WTC11 (cell line): ENCODE measurements at regions not wholly inside any gene's neighbourhood (a gene's known extent, or its start where the extent isn't known, plus 50 kb on each side); places are given as distances from the start of the nearest gene placed in this dataset.

Experiments
- ATAC-seq: fragments of 200-7000 bp; cut with Tn5 transposase; 2 replicates; pipeline ENCODE4 v1.10.0; 2021; ENCODE audit warnings: mild to moderate bottlenecking, moderate library complexity
- CTCF ChIA-PET: fragments of 300-600 bp; sonication (Branson Sonifier 250); formaldehyde crosslinking; loops from one replicate; lab custom pipeline; 2021; ENCODE audit warnings: antibody characterized with exemption; lab: Charles Lee
- POLR2A ChIA-PET: fragments of 350-600 bp; sonication (Branson Sonifier 250); formaldehyde crosslinking; loops from one replicate; lab custom pipeline; 2021; ENCODE audit warnings: antibody characterized with exemption; lab: Charles Lee
- DNase-seq: peaks from one replicate; pipeline ENCODE4 v3.0.0; 2021; ENCODE audit warnings: low spot score
- H3K27ac Mint-ChIP-seq: 2 replicates; pipeline ENCODE4 v1.8.0; 2021; ENCODE audit warnings: mixed read lengths
- H3K27me3 Mint-ChIP-seq: 2 replicates; pipeline ENCODE4 v1.8.0; 2021; ENCODE audit warnings: low read depth, mild to moderate bottlenecking, moderate library complexity, mixed read lengths
- H3K36me3 Mint-ChIP-seq: 2 replicates; pipeline ENCODE4 v1.8.0; 2021; ENCODE audit warnings: mixed read lengths
- H3K4me1 Mint-ChIP-seq: 2 replicates; pipeline ENCODE4 v1.8.0; 2022; ENCODE audit warnings: mixed read lengths
- H3K4me3 Mint-ChIP-seq: 2 replicates; pipeline ENCODE4 v1.8.0; 2021; ENCODE audit warnings: mild to moderate bottlenecking, moderate library complexity, mixed read lengths
- H3K9me3 Mint-ChIP-seq: 2 replicates; pipeline ENCODE4 v1.8.0; 2021; ENCODE audit warnings: mixed read lengths
- ATF6 ChIP-seq: sonication (generic); formaldehyde crosslinking; IDR thresholded peaks from 2 replicates; pipeline ENCODE4 v1.8.1; 2023; ENCODE audit warnings: mild to moderate bottlenecking, missing genetic modification reagents
- CREM ChIP-seq: sonication (generic); formaldehyde crosslinking; IDR thresholded peaks from 2 replicates; pipeline ENCODE4 v1.8.1; 2022; ENCODE audit warnings: mild to moderate bottlenecking, missing genetic modification reagents, moderate library complexity
- ELF4 ChIP-seq: sonication (generic); formaldehyde crosslinking; IDR thresholded peaks from 2 replicates; pipeline ENCODE4 v1.8.1; 2022; ENCODE audit warnings: low read depth, mild to moderate bottlenecking, moderate library complexity, missing genetic modification reagents
- ERG ChIP-seq: fragments of 250-450 bp; sonication (Bioruptor Pico); IDR thresholded peaks from 2 replicates; pipeline ENCODE4 v1.8.0; 2021; ENCODE audit warnings: mild to moderate bottlenecking
- FOXJ3 ChIP-seq: sonication (generic); formaldehyde crosslinking; IDR thresholded peaks from 2 replicates; pipeline ENCODE4 v1.9.0; 2021; ENCODE audit warnings: missing genetic modification reagents, mild to moderate bottlenecking, borderline replicate concordance
- GABPB1 ChIP-seq: sonication (generic); formaldehyde crosslinking; IDR thresholded peaks from 2 replicates; pipeline ENCODE4 v1.8.1; 2023; ENCODE audit warnings: mild to moderate bottlenecking, missing genetic modification reagents
- GTF2I ChIP-seq: fragments of 250-450 bp; sonication (Bioruptor Pico); conservative IDR thresholded peaks from 2 replicates; pipeline ENCODE4 v1.4.0; 2021; ENCODE audit warnings: mild to moderate bottlenecking
- HMGA2 ChIP-seq: fragments of 250-450 bp; sonication (Bioruptor Pico); IDR thresholded peaks from 2 replicates; pipeline ENCODE4 v1.4.0; 2021; ENCODE audit warnings: mild to moderate bottlenecking, moderate library complexity
- IRF2 ChIP-seq: sonication (generic); formaldehyde crosslinking; IDR thresholded peaks from 2 replicates; pipeline ENCODE4 v1.8.0; 2022; ENCODE audit warnings: low read depth, missing genetic modification reagents, borderline replicate concordance
- KAT7 ChIP-seq: sonication (generic); formaldehyde crosslinking; IDR thresholded peaks from 2 replicates; pipeline ENCODE4 v1.8.1; 2023; ENCODE audit warnings: missing genetic modification reagents, mild to moderate bottlenecking, borderline replicate concordance
- MLX ChIP-seq: sonication (generic); formaldehyde crosslinking; IDR thresholded peaks from 2 replicates; pipeline ENCODE4 v1.8.1; 2023; ENCODE audit warnings: mild to moderate bottlenecking, missing genetic modification reagents, moderate library complexity
- MYBL2 ChIP-seq: sonication (generic); formaldehyde crosslinking; IDR thresholded peaks from 2 replicates; pipeline ENCODE4 v1.8.1; 2023; ENCODE audit warnings: mild to moderate bottlenecking, moderate library complexity, missing genetic modification reagents
- PRDM15 ChIP-seq: sonication (generic); formaldehyde crosslinking; IDR thresholded peaks from 2 replicates; pipeline ENCODE4 v1.8.0; 2022; ENCODE audit warnings: missing genetic modification reagents
- PRRX2 ChIP-seq: fragments of 250-450 bp; sonication (Bioruptor Pico); IDR thresholded peaks from 2 replicates; pipeline ENCODE4 v1.8.0; 2021; ENCODE audit warnings: mild to moderate bottlenecking
- SMAD4 ChIP-seq: sonication (generic); formaldehyde crosslinking; IDR thresholded peaks from 2 replicates; pipeline ENCODE4 v1.8.0; 2022; ENCODE audit warnings: mild to moderate bottlenecking, missing genetic modification reagents
- TCF7 ChIP-seq: sonication (generic); formaldehyde crosslinking; IDR thresholded peaks from 2 replicates; pipeline ENCODE4 v1.8.0; 2022; ENCODE audit warnings: mild to moderate bottlenecking, low read depth, missing genetic modification reagents, moderate library complexity
- USF1 ChIP-seq: sonication (generic); formaldehyde crosslinking; IDR thresholded peaks from 2 replicates; pipeline ENCODE4 v1.8.0; 2022; ENCODE audit warnings: mild to moderate bottlenecking, missing genetic modification reagents
- ZNF138 ChIP-seq: sonication (generic); formaldehyde crosslinking; conservative IDR thresholded peaks from 2 replicates; pipeline ENCODE4 v1.8.1; 2022; ENCODE audit warnings: mild to moderate bottlenecking, moderate library complexity, missing genetic modification reagents
- ZNF423 ChIP-seq: fragments of 250-450 bp; sonication (Bioruptor Pico); IDR thresholded peaks from 2 replicates; pipeline ENCODE4 v2.1.2; 2022; ENCODE audit warnings: mild to moderate bottlenecking, moderate library complexity
- ZSCAN18 ChIP-seq: fragments of 250-450 bp; sonication (Bioruptor Pico); IDR thresholded peaks from 2 replicates; pipeline ENCODE4 v2.1.2; 2022; ENCODE audit warnings: mild to moderate bottlenecking, moderate library complexity

GRCh38 chr6:90387826-90388225 lies 91.2 kb upstream of the BACH2 start (continued):
- TF ChIP-seq MYBL2 (CRISPR knock-in tag) (no peak), ZNF138 (CRISPR knock-in tag) (no peak), GTF2I (CRISPR knock-in tag) (no peak), PRDM15 (no peak)

GRCh38 chr6:90387383-90387775 lies 90.7 kb upstream of the BACH2 start:
- H3K36me3 Mint-ChIP-seq = no peaks in the 10 kb centered on the region
- H3K27ac Mint-ChIP-seq = no peak overlapping the region
- ATAC-seq (no peak), DNase-seq (no peak)
- H3K4me3 Mint-ChIP-seq = no peak overlapping the region
- H3K9me3 Mint-ChIP-seq = no peaks in the 10 kb centered on the region
- no peaks in the 10 kb centered on the region for H3K27me3 Mint-ChIP-seq
- ChIA-PET POLR2A (no interaction called here), CTCF (interaction anchor here (1.3 kb wide), 1 partner anchor 121 kb away, joined by 4 read pairs; no protein-coding TSS in a partner anchor)
- TF ChIP-seq ZNF423 (no peak), FOXJ3 (no peak), GABPB1 (no peak), PRRX2 (CRISPR knock-in tag) (no peak), SMAD4 (no peak), USF1 (CRISPR knock-in tag) (no peak), ZSCAN18 (CRISPR knock-in tag) (no peak), IRF2 (CRISPR knock-in tag) (no peak), HMGA2 (no peak), ATF6 (CRISPR knock-in tag) (no peak), ELF4 (CRISPR knock-in tag) (no peak), KAT7 (CRISPR knock-in tag) (no peak), ERG (CRISPR knock-in tag) (no peak), MLX (CRISPR knock-in tag) (no peak), TCF7 (no peak), CREM (no peak)
- peaks cover 68% of the 10 kb centered on the region for H3K4me1 Mint-ChIP-seq
